ENCODE measurements at regions not wholly inside any gene's neighbourhood (a gene's known extent, or its start where the extent isn't known, plus 50 kb on each side); places are given as distances from the start of the nearest gene placed in this dataset.

- intact Hi-C loops (cut with micrococcal nuclease; ENCODE audit: unreplicated experiment) (no loop called here), in situ Hi-C loops (cut with MboI) (no loop called here)
- no peaks in the 10 kb centered on the region for H3K36me3 ChIP-seq (ENCODE audit: control insufficient read depth in 2 of 2, insufficient read depth in 2 of 2, low read length in 1 of 2)
- no peak overlapping the region for H2AFZ ChIP-seq (ENCODE audit: control insufficient read depth, low read depth, low read length)
- no TSS peak for BruUV-seq (replicated peaks)
- ChIA-PET CTCF (no interaction called here), RAD21 (ENCODE audit: unreplicated experiment) (no interaction called here), POLR2A (no interaction called here), SMC1A (ENCODE audit: uncharacterized antibody, unreplicated experiment) (interaction anchor here (0.6 to 1.1 kb wide), 2 partner anchors 305 to 306 kb away, joined by 4 read pairs; no protein-coding TSS in a partner anchor)
- H3K9me3 ChIP-seq (replicated peaks; ENCODE audit: control insufficient read depth, insufficient read depth, low read length): no peaks in the 10 kb centered on the region
- peaks cover 11% of the 10 kb centered on the region; the same call in 1 of the 2 replicates for H3K4me1 ChIP-seq (ENCODE audit: control insufficient read depth, insufficient read depth, low read length)
- ATAC-seq: no peak
- H3K79me2 ChIP-seq (ENCODE audit: control insufficient read depth, insufficient read depth, low read length): no peaks in the 10 kb centered on the region
- H3K4me3 ChIP-seq: no peak overlapping the region
- TF ChIP-seq, protein P1, sequence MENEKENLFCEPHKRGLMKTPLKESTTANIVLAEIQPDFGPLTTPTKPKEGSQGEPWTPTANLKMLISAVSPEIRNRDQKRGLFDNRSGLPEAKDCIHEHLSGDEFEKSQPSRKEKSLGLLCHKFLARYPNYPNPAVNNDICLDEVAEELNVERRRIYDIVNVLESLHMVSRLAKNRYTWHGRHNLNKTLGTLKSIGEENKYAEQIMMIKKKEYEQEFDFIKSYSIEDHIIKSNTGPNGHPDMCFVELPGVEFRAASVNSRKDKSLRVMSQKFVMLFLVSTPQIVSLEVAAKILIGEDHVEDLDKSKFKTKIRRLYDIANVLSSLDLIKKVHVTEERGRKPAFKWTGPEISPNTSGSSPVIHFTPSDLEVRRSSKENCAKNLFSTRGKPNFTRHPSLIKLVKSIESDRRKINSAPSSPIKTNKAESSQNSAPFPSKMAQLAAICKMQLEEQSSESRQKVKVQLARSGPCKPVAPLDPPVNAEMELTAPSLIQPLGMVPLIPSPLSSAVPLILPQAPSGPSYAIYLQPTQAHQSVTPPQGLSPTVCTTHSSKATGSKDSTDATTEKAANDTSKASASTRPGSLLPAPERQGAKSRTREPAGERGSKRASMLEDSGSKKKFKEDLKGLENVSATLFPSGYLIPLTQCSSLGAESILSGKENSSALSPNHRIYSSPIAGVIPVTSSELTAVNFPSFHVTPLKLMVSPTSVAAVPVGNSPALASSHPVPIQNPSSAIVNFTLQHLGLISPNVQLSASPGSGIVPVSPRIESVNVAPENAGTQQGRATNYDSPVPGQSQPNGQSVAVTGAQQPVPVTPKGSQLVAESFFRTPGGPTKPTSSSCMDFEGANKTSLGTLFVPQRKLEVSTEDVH (IDR thresholded peaks at IDR 0.05; ENCODE audit: low read depth, partially characterized antibody): no peak
- no peak for TF ChIP-seq SMAD1 (IDR thresholded peaks at IDR 0.05; ENCODE audit: low read depth, partially characterized antibody)
- TF ChIP-seq SPI1 (IDR thresholded peaks at IDR 0.05; ENCODE audit: borderline replicate concordance, insufficient read depth, low read depth, low read length): no peak
- TF ChIP-seq CHD2 (IDR thresholded peaks at IDR 0.05; ENCODE audit: borderline replicate concordance, low read depth, low read length): no peak
- no peak for TF ChIP-seq JUND (IDR thresholded peaks at IDR 0.05; ENCODE audit: low read depth, low read length)
- TF ChIP-seq JUNB (IDR thresholded peaks at IDR 0.05): no peak
- TF ChIP-seq ZNF217 (IDR thresholded peaks at IDR 0.05): no peak
- TF ChIP-seq IKZF2 (IDR thresholded peaks at IDR 0.05): no peak
- TF ChIP-seq SMAD5 (IDR thresholded peaks at IDR 0.05; ENCODE audit: low read depth): no peak
- TF ChIP-seq, protein P2, sequence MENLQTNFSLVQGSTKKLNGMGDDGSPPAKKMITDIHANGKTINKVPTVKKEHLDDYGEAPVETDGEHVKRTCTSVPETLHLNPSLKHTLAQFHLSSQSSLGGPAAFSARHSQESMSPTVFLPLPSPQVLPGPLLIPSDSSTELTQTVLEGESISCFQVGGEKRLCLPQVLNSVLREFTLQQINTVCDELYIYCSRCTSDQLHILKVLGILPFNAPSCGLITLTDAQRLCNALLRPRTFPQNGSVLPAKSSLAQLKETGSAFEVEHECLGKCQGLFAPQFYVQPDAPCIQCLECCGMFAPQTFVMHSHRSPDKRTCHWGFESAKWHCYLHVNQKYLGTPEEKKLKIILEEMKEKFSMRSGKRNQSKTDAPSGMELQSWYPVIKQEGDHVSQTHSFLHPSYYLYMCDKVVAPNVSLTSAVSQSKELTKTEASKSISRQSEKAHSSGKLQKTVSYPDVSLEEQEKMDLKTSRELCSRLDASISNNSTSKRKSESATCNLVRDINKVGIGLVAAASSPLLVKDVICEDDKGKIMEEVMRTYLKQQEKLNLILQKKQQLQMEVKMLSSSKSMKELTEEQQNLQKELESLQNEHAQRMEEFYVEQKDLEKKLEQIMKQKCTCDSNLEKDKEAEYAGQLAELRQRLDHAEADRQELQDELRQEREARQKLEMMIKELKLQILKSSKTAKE (IDR thresholded peaks at IDR 0.05; ENCODE audit: low read depth, poor library complexity, severe bottlenecking): no peak
- TF ChIP-seq KLF5 (IDR thresholded peaks at IDR 0.05; ENCODE audit: partially characterized antibody): no peak
- no peak for TF ChIP-seq POLR2A (IDR thresholded peaks at IDR 0.05; ENCODE audit: low read depth, low read length)
- TF ChIP-seq SRF (IDR thresholded peaks at IDR 0.05; ENCODE audit: low read depth in 2 of 2, low read length in 2 of 2): no peak
- TF ChIP-seq ZBTB33 (IDR thresholded peaks at IDR 0.05): no peak
- TF ChIP-seq NRF1 (conservative IDR thresholded peaks at IDR 0.05; ENCODE audit: low read depth, low read length): no peak
- no peak for TF ChIP-seq POU2F2 (IDR thresholded peaks at IDR 0.05; ENCODE audit: borderline replicate concordance, low read depth, low read length)
- TF ChIP-seq ZNF207 (IDR thresholded peaks at IDR 0.05; ENCODE audit: borderline replicate concordance): no peak
- TF ChIP-seq CREM (IDR thresholded peaks at IDR 0.05; ENCODE audit: low read depth): no peak
- TF ChIP-seq ZZZ3 (IDR thresholded peaks at IDR 0.05; ENCODE audit: control insufficient read depth, insufficient read length, low read depth): no peak
- H3K27ac ChIP-seq (ENCODE audit: control insufficient read depth, insufficient read depth): no peak overlapping the region
- FAIRE-seq: no peak
- no peak overlapping the region for H3K4me2 ChIP-seq (ENCODE audit: control insufficient read depth, insufficient read depth)
- DNase-seq (ENCODE audit: low read depth, low spot score): no peak
- no peaks in the 10 kb centered on the region for H4K20me1 ChIP-seq (ENCODE audit: control insufficient read depth, insufficient read depth)
- 93% methylated on average over 3 of the region's 3 CpGs for WGBS (ENCODE audit: insufficient coverage, insufficient replicate concordance, low lambda C conversion rate, missing lambda C conversion rate)
- H3K27me3 ChIP-seq (replicated peaks in 1 of 2; ENCODE audit: control insufficient read depth in 2 of 2, insufficient read depth in 2 of 2, low read length in 1 of 2): no peaks in the 10 kb centered on the region
- H3K9ac ChIP-seq (ENCODE audit: control insufficient read depth, insufficient read depth, low read length): no peak overlapping the region
Observed at GRCh38 chr5:96278981-96279380, 154.1 kb downstream of the PCSK1 start.
